CD4-positive, alpha-beta T cell treated with Interleukin-17A for 1 hour (primary cell): ENCODE measurements at regions not wholly inside any gene's neighbourhood (a gene's known extent, or its start where the extent isn't known, plus 50 kb on each side); places are given as distances from the start of the nearest gene placed in this dataset.
A peak's percentile ranks its signal among the peaks of the same experiment; 100 is the strongest.

Experiments used
- DNase-seq: peaks from one replicate; pipeline ENCODE4 v3.0.0-alpha.2; 2020

GRCh38 chr10:43802988-43803696 lies 154.5 kb upstream of the ZNF32 start:
- DNase-seq = no peak

GRCh38 chr10:43801626-43802025 lies 152.9 kb upstream of the ZNF32 start:
- DNase-seq = no peak

GRCh38 chr10:43801140-43801539 lies 152.5 kb upstream of the ZNF32 start:
- no peak for DNase-seq

DNA sequence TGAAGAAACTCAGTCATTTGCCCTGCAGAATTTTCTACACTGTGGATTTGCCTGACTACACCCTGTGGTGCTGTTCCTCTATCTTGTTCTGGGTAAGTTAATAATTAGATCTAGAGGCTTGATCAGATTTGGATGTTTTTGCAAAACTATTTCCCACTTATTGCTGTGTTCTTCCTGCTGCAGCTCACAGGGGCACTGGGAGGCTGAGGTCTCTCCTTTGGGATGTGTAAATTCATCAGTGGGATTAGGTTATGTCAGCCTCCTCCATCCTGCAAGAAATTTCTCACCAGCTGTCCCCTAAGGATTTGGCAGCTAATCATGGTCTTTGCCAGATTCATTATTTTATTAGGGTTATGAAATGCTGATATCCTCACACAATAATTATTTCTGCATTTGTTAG lies 148.1 kb upstream of the ZNF32 start:
- no peak for DNase-seq

DNA sequence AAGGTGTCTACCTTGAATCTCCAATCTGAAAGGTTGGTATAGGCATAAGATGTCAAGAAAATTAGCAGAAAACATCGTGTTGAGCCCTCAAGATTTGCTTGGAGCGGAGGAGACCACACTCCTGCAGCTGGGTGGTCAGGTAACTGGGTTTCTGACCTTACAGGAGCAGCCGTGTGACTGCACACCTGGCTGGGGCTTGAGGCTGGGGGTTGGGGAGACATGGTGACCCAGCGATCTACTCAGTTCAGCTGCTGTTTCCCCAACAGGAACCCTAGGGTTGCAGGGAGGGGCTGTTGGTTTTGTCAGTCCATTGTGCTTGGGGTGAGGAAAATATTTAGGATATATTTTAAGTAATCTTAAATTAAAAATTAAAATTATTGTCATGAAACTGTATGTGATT lies 147.0 kb upstream of the ZNF32 start:
- no peak for DNase-seq

- no peak for DNase-seq
Measured at GRCh38 chr10:43795093-43795492, 146.4 kb upstream of the ZNF32 start.

- no peak for DNase-seq
Measured at GRCh38 chr10:43794181-43794815, 145.6 kb upstream of the ZNF32 start.

DNA sequence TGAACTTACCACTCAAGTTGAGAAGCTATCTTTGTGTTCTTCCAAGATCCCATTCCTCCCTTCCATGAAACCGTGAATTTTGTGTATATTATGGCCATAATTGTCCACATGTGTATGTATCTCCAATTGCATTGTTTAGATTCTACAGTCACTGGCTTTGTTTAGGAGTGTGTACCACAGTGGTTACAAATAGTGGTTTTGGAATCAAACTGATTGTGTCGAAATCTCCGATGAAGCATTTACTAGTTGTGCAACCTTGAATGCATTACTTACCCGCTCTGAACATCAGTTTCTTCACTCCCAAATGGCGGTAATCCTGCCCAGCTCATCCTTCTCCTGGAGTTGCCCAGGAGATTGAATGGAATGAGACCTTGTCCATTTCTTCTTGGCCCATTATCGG lies 145.0 kb upstream of the ZNF32 start:
- no peak for DNase-seq

DNA sequence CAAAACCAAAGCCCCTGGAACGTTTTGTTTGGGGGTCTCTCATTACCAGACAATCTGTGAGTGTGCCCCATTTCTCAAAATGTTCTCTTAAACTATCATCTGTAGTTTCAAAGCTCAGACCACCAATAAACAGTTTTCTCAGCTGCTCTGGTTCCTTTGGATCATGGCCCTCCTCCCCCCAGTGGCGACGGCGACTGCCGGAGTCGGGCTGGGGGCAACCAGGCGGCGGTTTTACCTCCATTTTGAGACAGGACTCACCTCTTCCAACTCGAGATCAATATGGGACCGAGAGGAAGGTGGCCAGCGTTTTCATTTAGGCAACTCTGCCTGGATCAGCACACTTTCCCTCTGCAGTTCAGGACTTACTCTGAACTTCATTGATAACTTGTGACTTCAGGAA lies 141.5 kb upstream of the ZNF32 start:
- DNase-seq = no peak

GRCh38 chr10:43785252-43785651 lies 136.6 kb upstream of the ZNF32 start:
- no peak for DNase-seq

- no peak for DNase-seq
Measured at GRCh38 chr10:43782814-43783213, 134.1 kb upstream of the ZNF32 start.

GRCh38 chr10:43781480-43782361 lies 133.0 kb upstream of the ZNF32 start:
- peak; percentile 7 for DNase-seq

GRCh38 chr10:43778571-43778970 lies 129.9 kb upstream of the ZNF32 start:
- DNase-seq = no peak

DNA sequence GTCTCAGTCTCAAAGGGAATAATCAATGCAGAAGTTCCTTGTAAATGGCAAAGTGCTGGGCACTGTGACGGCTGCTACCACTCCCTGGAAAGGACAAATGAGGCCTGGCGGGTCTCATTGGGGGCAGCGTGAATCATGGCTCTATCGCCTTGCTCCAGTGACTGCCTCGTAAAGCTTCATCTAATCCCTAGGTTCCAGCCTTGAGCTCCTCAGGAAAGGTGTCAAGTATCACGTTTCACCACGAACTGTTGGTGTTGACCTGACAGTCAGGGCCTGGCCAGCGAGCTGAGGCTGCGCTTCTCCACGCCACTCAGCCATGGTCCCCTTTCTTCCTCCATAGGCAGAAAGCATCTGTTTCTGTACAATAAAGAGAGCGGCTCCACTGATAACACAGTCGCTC lies 126.7 kb upstream of the ZNF32 start:
- no peak for DNase-seq

DNA sequence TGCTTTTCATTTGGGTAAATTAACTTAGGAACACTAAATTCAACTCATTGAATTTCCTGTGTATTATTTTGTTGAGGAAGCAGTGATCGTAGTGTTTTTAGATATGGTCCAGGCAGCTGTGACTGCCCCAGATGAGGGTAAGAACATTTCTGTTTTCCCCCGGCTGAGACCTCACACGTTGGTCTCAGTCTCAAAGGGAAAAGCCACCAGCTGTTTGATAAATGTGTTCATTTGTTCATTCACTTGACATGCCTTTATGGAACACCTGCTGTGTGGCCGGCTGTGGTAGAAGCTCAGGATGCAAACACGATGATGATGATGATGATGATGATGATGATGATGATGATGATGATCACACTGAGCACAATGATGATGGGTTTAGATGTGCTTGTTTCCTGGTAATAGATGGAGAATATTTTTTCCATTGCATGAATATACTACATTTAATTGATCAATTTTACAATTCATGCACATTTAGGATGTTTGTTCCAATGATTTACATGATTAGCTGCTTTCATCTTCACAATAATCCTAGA lies 125.6 kb upstream of the ZNF32 start:
- DNase-seq = no peak

GRCh38 chr10:43773736-43774135 lies 125.1 kb upstream of the ZNF32 start:
- DNase-seq = no peak

DNA sequence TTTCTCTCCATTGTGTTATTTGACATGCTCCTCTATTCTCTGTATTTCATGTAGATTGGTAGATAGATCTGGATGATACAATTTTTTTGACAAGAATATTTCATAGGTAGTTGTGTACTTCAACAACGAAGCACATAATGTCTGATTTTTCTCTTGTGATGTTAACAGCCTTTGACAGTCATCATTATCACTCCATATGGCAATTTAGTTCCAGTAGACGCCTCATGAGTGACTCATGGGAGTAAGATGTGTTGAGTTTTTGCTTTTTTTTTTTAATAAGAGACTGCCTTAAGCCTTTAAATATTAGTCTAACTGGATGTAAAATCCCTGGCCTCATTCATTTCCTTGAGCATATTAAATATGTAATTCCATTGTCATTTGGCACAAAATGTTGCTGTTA lies 123.5 kb upstream of the ZNF32 start:
- no peak for DNase-seq

DNA sequence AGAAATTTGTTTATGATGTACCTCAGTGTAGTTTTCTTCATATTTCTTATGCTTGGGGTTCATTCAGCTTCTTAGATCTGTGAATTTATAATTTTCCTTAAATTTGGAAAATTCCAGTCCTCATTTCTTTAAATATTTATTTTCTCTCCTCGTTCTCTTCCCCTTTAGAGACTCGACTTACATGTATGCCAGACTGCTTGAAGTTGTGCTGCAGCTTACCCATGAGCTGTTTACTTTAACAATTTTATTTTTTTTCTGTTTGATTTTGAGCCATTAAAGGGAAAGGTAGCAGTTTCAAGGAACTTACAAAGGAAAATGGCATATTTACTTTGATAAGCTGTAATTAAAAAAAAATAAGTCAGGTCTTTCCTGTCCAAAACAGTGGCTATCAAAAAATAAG lies 123.0 kb upstream of the ZNF32 start:
- no peak for DNase-seq

- no peak for DNase-seq
Measured at GRCh38 chr10:43765516-43765915, 116.8 kb upstream of the ZNF32 start.

DNA sequence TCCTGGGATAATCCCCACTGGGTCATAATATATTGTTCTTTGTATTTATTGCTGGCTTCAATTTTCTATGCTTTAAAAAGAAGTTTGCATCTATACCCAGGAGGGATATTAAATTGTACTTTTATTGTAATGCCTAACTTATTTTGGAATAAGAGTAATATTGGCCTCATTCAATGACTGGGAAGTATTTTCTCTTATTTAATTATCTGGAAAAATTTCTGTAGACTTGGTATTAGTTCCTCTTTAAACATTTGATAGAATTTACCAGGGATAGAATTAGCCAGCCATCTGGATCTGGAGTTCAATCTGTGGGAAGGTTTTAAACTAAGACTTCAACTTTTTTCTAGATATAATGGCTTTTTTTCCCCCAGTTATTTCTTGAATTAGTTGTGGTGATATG lies 115.2 kb upstream of the ZNF32 start:
- no peak for DNase-seq

- DNase-seq = no peak
Measured at GRCh38 chr10:43760514-43760913, 111.8 kb upstream of the ZNF32 start.

- DNase-seq = no peak
Measured at GRCh38 chr10:43759216-43759615, 110.5 kb upstream of the ZNF32 start.

DNA sequence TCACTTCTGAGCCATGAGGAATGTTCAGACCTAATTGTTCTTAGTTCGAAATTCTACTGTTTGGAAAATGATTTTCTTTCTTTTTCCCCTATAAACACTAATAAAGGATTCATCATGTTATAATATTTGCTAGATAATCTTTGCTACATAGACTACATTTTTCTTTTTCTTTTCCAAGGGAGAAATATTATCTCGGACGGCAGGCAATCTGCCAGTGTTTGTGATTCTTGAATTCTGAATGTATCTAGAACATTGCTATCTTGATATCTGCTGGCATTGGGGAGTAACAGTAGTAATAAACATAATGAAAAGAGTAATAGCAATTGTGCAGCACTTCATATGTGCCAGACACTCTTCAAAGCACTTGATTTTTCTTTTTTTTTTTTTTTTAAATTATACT lies 107.7 kb upstream of the ZNF32 start:
- no peak for DNase-seq
